HG03432 (cell line): ENCODE measurements at regions not wholly inside any gene's neighbourhood (a gene's known extent, or its start where the extent isn't known, plus 50 kb on each side); places are given as distances from the start of the nearest gene placed in this dataset.

Experiments
- ATAC-seq: cut with Tn5 transposase; IDR thresholded peaks from one replicate; pipeline ENCODE4 v1.9.1; 2021; ENCODE audit warnings: mild to moderate bottlenecking, moderate library complexity; ENCODE audit not compliant: unreplicated experiment

GRCh38 chr3:135896613-135897012 is 68.9 kb upstream of the PPP2R3A start:
- no peak for ATAC-seq

GRCh38 chr3:135897715-135898114 is 67.8 kb upstream of the PPP2R3A start:
- no peak for ATAC-seq

DNA sequence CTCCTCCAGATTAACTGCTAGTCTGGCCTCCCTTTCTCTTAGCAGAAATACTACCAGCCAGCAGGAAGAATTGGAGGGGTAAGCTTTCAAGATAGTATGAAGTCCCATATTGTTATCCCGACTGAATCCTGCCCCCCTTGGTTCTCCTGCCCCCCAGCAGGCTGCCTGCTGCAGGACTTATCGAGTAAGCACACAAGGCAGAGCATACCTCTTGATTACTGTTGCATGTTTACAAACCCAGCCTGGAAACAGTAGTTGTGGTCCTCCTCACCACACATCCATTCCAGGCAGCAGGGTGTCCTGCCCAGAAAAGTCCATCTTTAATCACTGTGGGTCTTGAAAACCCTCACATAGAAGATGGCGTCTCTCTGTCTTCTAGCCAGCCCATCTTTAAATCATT is 66.8 kb upstream of the PPP2R3A start:
- ATAC-seq, result no peak

DNA sequence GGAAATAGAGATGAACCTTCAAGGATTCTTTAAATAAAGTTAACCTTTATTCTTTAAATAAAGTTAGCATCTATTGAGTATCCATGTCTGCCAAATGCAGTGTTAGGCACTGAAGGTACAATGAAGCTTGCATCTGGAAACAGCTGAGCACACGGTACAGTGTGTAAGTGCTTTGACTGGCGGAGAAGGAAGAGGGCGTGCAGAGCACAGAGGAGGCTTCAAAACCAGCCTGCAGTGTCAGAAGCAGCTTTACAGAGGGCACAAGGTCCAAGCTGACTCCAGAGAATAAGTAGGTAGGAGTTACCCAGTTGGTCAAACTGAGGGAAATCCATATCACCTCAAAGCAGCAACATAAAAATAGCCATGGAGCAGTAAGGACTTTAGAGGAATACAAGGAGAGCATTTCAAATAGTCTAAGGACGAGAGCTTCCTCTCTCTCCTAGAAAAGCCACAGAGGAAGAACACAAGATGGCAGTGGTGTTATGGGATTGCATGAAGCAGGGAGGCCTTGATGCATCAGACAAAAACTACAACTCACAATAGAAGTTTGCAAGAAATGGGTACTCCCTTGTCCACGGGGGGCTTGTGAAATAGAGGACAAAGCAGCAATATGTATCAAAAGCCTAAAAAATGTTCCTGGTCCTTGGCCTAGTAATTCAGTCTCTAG is 60.3 kb upstream of the PPP2R3A start:
- ATAC-seq, result no peak

DNA sequence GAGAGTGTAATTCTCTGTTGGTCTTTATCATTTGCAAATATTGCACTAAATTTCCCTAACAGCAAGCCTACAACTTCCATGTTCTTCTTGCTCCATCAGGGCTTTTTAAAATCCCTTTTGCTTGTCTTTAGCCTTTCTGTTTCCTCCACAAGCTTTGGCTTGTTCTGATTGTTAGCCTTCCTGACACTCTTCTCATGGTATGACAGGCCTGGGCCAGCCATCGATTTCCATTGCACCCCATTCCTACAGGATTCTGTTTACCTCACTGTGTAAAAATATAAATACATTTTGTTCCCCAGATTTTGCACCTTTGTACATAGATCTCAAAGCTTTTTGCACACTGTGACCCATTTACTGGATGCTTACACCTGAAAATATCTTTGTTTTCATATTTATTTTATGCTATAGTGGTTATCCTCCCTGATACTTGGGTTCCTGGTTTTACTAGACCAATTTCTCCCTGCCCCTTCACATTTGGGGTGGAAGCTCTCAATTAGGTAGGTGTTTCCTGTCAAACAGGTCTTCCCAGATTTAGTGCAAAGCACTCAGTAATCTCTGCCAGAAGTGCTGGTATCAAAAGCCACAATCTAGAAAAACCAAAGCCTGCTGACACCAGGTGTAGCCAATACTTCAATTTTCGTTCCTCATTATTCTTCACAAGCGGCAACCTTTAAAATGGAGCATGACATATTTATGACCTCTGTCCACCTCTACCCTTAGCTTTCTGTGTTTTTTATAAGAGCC is 57.9 kb upstream of the PPP2R3A start:
- ATAC-seq, result no peak

DNA sequence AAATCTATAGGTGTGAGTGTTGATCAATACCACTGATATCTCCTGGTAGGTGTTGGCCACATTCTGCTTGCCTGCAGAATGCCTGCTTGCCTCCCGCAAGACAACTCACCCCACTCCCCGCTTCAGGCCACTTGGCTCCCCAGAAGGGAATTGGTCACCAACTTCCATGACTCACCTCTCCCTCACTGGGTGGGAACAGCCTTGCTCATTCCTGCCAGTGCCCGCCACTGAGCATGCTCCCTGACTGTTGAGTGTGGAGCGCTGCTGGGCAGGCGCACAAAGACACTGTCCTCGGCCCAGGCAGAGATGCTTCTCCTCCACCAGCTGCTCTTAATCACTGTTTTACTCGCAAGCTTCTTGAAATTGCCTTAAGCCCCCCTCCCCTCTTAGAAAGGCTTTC is 57.3 kb upstream of the PPP2R3A start:
- ATAC-seq, result no peak

- ATAC-seq, result no peak
Measured at GRCh38 chr3:135908737-135909136, 56.8 kb upstream of the PPP2R3A start.

DNA sequence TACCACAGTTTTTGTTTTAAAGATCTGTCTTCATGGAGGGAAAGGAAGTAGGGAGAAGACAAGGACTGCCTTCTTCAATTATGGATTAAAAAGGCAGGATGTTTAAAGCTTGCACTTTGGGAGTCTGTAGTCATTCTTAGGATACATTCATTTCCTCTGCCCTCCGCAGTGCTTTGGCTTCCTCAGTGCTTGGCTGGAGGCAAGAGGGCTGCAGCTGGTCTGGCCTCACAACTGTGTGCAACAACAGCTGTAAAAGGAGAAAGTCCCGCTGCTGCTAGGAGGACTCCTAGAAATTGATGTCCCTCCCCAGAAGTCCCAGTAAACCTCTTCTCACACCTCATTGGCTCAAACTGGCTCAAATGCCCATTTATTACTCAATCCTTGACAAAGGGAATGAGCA is 54.4 kb upstream of the PPP2R3A start:
- no peak for ATAC-seq

- ATAC-seq, result no peak
Measured at GRCh38 chr3:135915206-135915605, 50.3 kb upstream of the PPP2R3A start.
